Pulmonary artery endothelial cell (primary cell): ENCODE measurements at regions not wholly inside any gene's neighbourhood (a gene's known extent, or its start where the extent isn't known, plus 50 kb on each side); places are given as distances from the start of the nearest gene placed in this dataset.
"Not testable (repeated sequence)": the region's sequence is repeated elsewhere in the genome, so short reads cannot be mapped to it uniquely, and the experiment has no call there.

Source experiments
- DNase-seq: peaks from one replicate; pipeline ENCODE4 v3.0.0-alpha.2; 2011; ENCODE audit warnings: low read depth, low spot score

DNA sequence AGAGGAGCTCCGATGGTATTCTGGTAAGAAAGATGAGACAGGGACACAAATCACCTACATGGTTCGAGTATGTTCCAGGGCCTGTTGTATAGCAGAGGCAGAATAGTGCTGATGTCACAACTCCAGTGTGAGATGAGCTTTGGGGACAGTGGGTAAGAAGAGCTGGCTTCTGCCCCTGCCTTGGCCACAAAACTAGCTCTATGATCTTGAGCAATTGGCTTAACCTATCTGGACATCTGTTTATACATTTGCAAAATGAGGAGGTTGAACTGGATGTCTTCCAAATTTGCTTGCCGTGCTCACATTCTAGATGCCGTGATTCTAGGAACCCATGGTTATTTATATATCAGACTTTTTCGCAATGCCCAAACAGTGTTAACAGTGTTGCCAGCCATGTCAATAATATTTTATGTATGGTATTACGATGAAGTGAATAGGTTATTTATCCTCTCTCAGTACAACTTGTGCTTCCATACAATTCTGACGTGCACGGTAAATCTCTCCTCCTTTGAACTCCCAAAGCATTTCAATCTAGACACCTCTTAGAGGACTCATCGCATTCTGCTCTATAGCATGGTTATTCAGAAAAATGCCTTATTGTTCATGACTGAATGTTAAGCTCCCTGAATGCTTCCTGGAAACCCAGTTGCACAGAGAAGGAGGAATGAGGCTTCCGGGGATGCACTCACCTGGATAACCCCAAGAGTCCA lies 316.0 kb downstream of the FOXO1 start:
- no peak for DNase-seq

DNA sequence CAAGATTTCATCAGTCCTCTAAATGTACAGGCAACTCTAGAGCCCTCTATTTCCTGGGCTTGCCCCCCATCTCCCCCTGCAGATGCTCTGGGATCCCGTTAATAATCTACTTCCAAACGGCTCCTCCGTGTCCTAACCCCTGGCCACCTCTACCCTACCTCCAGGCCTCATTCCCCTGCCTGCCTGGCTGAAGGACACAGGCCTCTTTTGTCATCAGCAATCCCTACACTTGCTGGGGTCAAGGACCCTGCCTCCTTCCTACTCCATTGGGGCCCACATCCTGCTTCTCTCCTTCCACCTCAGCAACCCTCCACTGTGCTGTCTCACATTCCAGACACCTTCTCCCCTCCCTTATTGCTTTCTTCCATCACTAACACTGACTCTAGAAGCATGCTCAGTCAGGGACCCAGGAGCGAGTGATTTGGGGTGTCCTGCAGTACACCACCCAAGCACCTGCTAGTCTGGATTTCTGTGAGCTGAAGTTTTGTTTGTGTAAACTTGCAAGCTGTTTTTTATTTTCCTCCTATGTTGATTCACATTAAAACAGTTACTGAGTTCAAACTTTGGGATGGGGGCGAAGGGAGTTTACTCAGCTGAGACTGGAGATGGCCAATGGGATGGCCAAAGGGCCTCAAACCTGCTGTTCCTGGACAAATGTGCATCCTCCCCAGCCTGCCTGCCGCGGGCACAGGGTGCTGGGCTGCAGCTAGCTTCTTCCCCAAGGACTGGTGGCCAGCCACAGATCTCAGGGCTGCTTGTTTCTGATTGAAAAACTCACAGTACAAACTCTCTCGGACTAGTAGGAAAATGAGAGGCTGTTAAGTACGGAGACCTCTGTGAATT lies 314.7 kb downstream of the FOXO1 start:
- no peak for DNase-seq

DNA sequence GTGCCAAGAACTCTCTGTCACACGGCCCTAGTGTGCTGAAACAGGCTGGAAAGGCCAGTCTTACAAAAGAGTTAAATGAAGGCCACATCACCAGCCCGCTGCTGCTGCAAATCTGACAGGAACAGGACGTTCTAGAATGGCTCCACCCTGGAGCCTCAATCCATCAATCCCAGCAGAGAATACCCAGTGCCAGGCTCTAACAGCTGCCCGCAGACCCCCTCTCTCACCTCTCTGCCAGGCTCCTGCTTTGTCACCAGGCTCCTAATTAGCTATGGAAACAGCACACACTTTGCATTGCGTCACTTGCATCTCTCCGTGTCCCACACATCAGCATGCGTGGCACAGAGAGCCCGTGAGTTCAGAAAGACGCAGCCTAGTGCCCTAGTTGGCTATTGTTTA lies 314.1 kb downstream of the FOXO1 start:
- DNase-seq = no peak

DNA sequence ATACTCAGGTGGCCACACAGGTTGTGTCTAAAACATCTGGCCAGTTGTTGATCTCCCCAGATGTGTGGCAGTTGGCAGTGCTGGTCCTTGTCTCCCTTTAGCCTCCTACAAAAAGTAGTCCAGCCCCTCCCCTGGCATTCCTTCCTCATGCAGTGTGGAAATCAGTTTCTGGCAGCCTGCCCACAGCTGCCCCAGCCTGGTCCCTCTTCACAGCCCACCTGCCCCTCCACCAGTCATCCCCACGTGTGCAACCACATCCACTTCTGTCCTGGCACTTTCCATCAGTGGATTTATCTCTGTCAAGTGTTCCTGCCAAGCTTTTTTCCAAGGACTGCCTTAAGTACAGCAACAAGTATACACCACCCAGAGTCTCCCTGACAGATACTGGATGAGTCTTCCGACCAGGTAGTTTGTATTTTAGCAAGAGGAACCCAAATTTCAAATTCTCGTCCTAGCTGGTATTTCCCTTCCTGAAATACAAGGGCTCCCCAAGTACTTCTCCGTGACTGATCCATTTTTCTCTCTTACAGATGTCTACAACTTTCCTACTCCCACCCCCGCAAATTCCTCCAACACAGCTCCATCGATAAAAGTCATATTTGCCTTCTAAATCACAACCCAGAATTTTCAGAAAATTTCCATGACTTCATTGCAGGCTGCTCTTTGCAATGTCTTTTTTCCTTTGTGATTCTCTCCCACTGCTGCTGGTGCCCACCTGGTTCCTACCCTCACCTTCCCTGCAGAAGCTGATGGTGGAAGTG lies 313.5 kb downstream of the FOXO1 start:
- DNase-seq = no peak

DNA sequence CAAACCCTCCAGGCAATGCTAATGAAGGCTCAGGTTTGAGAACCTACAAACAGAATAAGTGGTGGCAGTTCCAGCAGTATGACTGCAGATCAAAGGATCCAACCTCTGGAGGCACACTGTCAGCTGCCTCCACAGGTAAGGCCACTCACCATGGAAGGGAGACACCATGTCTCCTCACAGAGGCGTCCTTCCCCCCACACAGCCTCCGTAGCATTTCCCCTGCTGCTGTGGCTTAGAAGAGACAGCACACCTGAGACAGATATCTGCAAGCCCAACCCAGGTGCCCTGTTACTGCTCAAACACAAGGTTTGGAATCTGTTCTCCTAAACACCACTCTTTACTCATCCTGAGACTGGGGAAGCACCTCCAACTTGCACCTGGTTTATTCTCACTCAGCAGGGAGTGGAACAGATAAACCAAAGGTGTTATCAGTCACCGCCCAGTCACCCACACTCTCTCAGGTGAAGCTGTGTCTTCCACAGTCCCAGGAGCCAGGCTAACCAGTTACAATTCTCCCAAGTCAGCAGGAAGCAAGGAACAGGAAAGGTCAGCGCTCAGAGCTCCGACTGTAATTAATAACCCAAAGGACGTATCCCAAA lies 311.2 kb downstream of the FOXO1 start:
- no peak for DNase-seq

DNA sequence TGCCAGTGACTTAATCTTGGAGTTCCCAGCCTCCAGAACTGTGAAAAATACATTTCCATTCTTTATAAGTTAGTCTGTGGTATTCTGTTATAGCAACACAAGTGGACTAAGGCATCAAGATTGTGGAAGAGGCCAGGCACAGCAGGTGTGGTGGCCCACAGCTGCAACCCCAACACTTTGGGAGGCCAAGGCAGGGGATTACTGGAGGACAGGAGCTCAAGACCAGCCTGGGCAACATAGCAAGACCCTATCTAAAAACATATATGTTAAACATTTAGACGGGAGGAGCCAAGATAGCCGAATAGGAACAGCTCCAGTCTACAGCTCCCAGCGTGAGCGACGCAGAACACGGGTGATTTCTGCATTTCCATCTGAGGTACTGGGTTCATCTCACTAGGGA lies 310.4 kb downstream of the FOXO1 start:
- DNase-seq = no peak

DNA sequence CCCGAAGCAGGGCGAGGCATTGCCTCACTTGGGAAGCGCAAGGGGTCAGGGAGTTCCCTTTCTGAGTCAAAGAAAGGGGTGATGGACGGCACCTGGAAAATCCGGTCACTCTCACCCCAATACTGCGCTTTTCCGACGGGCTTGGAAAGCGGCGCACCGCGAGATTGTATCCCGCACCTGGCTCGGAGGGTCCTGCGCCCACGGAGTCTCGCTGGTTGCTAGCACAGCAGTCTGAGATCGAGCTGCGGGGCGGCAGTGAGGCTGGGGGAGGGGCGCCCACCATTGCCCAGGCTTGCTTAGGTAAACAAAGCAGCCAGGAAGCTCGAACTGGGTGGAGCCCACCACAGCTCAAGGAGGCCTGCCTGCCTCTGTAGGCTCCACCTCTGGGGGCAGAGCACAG lies 310.0 kb downstream of the FOXO1 start:
- DNase-seq = not testable (repeated sequence)

DNA sequence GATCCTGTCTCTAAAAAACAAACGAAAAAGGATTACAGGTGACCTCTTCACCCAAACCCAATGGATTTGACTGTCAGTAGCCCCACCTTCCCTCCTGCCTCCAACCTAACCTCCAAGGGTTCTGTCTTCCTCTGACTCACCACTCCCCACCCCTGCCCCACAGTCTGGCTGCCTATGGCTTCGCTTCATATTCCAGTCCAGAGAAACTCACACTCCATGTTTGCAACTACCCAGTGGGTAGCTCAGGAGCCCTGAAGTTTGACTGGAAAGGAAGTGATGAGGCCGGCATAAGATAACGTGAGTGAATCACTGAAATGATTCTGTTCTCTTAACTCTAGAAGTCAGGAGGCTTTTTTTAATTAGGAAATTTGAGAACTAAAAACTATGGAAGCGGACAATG lies 303.9 kb downstream of the FOXO1 start:
- no peak for DNase-seq

DNA sequence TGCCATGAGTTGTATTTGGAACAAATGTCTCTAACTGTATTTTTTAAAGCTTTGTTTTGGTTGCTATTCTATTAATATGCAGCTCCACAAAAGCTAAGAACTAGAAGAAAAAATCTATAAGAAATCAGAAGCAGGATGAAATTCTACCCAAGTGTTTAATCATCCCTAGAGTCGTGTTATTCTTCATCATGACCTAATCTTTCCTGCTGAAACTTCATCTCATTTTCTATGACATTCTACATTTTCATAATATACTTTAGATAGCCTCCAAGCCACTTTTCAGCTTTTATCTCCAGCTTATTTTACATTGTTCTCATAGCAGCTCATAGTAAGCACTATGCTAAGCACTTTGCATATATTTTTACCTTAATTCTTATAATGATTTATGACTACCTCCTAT lies 302.8 kb downstream of the FOXO1 start:
- no peak for DNase-seq

DNA sequence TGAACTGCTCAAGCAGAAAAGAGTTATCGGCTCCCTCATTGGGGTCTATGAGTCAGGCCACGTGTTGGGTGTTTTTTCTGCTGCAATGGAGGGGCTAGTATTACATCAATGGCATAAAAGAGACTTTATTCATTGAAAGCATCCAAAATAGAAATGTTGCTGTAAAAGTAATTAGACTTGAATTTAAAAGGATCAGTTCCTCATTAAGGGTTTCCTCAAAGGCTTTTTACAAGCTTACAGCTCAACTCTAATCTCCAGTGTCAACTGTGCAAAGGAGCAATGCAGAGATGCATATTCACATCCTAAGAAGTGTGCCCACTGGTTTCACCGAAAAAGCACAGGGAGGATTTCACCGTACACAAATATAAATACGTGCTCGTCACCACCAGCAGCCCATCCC lies 300.3 kb downstream of the FOXO1 start:
- DNase-seq = no peak

DNA sequence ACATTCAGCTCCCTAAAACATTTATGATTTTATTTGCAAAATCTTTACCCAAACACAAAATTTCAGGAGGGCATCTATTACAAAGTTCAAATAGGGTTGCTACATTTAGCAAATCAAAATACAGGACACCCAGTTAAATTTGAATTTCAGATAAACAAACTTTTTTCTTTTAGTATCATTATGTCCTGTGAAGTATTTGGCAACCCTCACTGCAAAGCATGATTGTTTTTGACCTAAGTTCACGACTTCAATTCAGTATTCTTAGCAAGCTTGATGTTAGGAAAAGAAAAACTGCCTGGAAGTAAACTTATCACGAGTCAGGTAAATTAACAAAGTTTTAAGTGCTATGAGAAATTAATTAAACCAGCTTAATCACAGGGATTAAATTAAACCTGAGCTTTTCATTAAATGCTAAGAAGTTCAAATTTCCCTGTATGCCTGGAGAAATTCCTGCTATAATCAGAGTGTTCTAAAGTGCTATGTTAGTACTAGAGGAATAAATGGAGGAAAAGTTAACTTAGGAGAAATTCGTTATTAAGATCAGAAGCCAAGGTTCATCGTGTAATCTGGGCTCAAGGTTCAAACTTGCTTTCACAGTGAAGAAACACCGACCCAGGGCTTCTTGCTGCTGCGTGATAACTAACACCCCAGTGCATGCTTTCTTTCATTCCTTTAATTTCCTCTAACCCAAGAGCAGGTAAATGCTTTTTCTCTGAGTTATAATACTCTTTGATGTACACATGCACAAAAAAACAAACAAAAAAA lies 298.1 kb downstream of the FOXO1 start:
- DNase-seq = no peak

DNA sequence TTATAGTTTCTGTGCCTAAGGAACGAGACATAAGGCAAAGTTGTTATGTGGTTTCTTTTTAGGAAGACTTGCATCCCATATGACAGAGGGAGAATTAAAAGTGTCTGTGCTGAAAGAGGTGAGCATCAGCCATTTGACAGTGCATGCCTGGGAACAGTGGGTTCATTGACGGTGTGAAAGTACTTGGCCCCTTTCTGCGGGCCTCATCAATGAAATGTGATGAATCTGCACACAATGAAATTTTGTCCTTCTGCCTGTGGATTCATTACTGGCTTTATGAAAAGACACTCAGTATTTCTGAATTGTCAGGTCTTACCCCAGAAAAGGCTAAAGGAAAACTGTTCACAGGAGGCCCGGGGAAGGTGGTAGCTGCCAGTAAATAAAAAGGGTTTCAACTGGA lies 295.8 kb downstream of the FOXO1 start:
- no peak for DNase-seq

DNA sequence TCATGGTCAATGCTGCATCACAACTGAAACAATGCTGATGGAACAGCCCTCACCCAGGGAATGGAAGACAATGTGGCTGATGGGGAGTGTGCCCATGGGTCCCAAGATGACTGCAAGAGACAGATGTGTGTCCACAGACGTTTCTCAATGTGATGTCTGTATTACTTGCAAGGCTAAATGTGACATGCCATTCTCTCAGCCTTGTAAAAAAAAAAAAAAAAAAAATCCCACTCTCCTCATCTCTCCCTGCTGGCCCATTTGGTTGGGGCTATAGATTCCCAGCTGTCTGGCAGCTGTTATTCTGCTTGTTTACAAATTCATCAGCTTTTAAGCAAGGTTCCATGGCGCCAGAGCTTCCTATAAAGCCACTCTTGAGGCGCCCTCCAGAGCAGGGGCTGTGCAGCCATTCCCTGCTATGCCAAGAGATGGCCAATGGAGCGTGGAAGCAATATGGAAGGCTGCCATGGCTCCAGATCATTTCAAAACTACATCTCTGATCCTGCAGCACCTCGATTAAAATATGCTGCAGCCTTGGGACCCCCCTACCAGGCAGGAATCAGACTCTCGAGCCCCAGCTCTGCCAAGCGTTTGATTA lies 294.8 kb downstream of the FOXO1 start:
- DNase-seq = no peak

DNA sequence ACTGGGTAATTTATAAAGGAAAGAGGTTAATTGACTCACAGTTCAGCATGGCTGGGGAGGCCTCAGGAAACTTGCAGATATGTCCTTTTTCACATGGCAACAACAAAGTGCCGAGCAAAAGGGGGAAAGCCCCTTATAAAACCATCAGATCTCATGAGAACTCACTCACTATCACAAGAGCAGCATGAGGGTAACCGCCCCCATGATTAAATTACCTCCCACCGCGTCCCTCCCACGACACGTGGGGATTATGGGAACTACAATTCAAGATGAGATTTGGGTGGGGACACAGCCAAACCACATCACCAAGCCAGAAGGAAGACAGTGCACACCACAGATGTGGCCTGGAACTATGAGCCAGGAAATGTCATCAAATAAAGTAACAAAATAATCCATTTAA lies 292.8 kb downstream of the FOXO1 start:
- DNase-seq = not testable (repeated sequence)

DNA sequence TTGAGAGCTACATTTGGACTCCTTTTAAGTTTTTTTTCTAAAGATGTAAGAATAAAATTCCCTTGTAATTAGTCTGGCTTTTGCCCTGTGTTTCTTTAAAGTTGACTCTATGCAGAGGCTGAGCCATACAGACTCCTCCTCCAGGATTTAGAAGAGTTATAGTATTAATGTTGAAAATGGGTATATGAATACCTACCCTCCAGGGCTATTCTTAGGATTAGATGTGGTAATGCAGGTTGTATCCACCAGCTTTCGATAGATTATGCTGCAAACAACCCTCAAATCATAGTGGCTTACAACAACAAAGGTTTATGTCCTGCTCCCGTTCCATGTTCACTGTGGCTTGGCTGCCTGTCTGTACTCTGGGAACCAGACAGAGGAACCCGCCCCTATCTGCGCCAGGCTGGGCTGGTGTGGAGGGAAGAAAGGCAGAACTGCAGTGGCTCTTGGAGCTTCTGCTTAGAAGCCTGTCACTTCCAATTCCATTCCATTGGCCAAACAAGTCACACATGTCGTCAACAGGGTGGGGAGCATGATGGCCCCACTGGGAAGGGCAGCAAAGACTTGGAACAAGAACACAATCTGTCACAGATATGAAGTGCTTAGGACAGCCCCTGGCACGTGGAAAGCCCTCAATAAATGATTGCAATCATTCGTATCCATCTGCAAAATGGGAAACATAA lies 290.8 kb downstream of the FOXO1 start:
- DNase-seq = no peak

DNA sequence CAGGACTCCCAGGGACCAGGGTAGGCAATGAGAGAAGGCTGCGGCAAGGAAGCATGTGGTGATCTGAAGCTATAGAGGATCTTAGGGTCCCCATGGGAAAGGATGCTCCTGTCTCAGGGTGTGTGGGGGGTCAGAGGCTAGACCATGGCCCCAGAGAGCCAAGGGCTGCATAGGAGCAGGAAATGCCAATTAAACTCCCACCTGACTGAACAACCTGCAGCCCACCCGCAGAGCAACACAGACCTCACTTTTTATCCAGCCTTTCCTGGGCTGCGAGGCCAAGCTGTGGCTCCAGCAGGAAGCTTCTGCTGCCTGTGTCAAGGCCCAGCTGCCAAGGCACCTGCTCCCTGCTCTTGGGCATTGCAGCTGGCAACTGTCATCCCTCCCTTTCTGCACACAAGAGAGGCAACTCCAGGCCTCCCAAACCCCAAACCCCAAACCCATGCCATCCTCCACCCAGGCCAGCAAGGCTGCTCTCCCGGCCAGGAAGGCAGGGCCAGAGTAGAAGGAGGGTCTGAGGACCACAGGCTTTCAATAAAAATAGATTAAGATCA lies 290.1 kb downstream of the FOXO1 start:
- DNase-seq = no peak

DNA sequence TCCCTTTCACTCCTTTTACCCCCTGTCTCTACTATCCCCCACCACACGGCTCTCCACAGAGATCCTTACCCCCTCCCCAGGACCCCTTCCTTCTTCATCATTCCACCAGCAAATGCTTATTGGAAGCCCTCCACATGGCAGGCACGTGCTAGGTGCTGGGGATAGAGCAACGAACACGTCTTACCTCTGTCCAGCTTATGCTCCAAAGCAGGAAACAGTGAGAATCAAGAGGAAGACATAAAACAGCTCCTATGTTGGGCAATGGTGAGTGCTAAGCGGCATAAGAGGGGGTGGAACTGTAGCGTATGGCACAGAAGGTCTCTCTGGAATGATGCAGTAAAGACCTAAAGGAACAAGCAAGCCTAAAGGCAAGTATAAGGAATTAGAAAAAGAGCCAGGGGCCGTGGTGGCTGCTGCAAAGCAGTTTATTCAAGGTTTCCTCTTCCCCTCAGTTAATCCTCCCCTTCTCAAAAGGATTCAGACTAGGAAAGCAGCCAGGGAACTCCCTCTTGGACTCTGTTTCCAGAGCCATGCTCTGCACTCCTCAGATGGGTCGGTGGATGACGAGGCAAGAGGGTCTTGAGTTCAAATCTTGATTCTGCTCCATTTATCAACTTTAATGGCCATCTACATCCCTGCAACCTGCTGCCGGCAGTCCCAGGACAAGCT lies 289.4 kb downstream of the FOXO1 start:
- DNase-seq = no peak

DNA sequence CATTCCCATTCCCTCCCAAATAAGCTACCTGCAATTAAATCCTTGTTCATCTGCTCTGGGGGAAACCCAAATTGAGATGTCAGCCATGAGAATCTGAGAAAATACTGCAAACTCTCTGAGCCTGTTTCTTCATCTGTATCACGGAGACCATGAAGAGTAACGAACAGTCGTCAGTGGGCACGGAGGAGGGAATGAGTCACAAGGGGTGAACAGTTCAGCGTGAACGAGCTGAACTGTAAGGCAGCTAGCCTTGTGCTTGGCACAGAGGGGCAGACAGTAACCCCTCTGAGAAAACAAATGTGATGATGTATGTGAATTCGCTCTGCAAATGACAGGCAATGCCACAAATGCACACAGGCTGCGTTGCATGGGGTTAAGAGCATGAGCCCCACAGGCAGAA lies 288.7 kb downstream of the FOXO1 start:
- no peak for DNase-seq

DNA sequence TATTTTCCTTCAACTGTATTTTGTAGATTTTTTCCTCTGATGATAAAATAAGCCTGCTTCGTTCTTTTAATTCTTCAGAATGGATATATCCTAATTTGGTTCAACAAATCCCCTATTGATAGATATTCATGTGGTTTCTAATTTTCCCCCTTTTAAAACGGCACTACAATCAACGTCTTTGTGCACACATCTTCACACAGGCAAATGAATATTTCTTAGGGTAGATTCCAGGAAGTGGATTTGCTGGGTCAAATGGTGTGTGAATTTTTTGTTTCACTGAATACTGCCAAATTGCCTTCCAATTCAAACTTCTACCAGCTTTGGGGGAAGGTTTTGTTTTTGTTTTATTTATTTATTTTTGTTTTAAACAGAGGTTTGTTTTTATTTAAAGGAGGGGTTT lies 287.2 kb downstream of the FOXO1 start:
- no peak for DNase-seq
